HG03095 (cell line): ENCODE measurements at regions not wholly inside any gene's neighbourhood (a gene's known extent, or its start where the extent isn't known, plus 50 kb on each side); places are given as distances from the start of the nearest gene placed in this dataset.
"Not testable (repeated sequence)": the region's sequence is repeated elsewhere in the genome, so short reads cannot be mapped to it uniquely, and the experiment has no call there.

Experiments used
- ATAC-seq: cut with Tn5 transposase; IDR thresholded peaks from one replicate; pipeline ENCODE4 v1.9.1; 2021; ENCODE audit warnings: moderate library complexity; ENCODE audit not compliant: unreplicated experiment

- ATAC-seq: no peak
These were observed 671.2 kb downstream of the EPHA7 start for GRCh38 chr6:92748131-92748530.

- no peak for ATAC-seq
These were observed 681.4 kb downstream of the EPHA7 start for GRCh38 chr6:92737983-92738382.

GRCh38 chr6:92723390-92723931 lies 695.9 kb downstream of the EPHA7 start:
- no peak for ATAC-seq

- no peak for ATAC-seq
These were observed 699.6 kb downstream of the EPHA7 start for GRCh38 chr6:92719773-92720172.

- no peak for ATAC-seq
These were observed 702.7 kb downstream of the EPHA7 start for GRCh38 chr6:92716638-92717037.

- no peak for ATAC-seq
These were observed 703.4 kb downstream of the EPHA7 start for GRCh38 chr6:92715991-92716390.

GRCh38 chr6:92714346-92714745 lies 705.0 kb downstream of the EPHA7 start:
- ATAC-seq: no peak

- ATAC-seq: peak; percentile 89
These were observed 709.3 kb downstream of the EPHA7 start for GRCh38 chr6:92710048-92710447.

GRCh38 chr6:92708945-92709344 lies 710.4 kb downstream of the EPHA7 start:
- no peak for ATAC-seq

- ATAC-seq: no peak
These were observed 711.1 kb downstream of the EPHA7 start for GRCh38 chr6:92708270-92708669.

GRCh38 chr6:92706976-92707375 lies 712.4 kb downstream of the EPHA7 start:
- no peak for ATAC-seq

GRCh38 chr6:92701425-92702096 lies 717.8 kb downstream of the EPHA7 start:
- ATAC-seq: no peak

GRCh38 chr6:92700411-92700810 lies 718.9 kb downstream of the EPHA7 start:
- no peak for ATAC-seq

- ATAC-seq: no peak
These were observed 728.3 kb downstream of the EPHA7 start for GRCh38 chr6:92690997-92691599.

GRCh38 chr6:92688342-92688741 lies 731.0 kb downstream of the EPHA7 start:
- no peak for ATAC-seq

GRCh38 chr6:92687278-92687677 lies 732.1 kb downstream of the EPHA7 start:
- no peak for ATAC-seq

- ATAC-seq: no peak
These were observed 735.0 kb downstream of the EPHA7 start for GRCh38 chr6:92684386-92684785.

- ATAC-seq: no peak
These were observed 735.6 kb downstream of the EPHA7 start for GRCh38 chr6:92683748-92684147.

- ATAC-seq: no peak
These were observed 736.6 kb downstream of the EPHA7 start for GRCh38 chr6:92682516-92683398.

GRCh38 chr6:92681401-92681800 lies 738.0 kb downstream of the EPHA7 start:
- no peak for ATAC-seq

GRCh38 chr6:92671462-92671861 lies 747.9 kb downstream of the EPHA7 start:
- not testable (repeated sequence) for ATAC-seq

- no peak for ATAC-seq
These were observed 751.5 kb downstream of the EPHA7 start for GRCh38 chr6:92667843-92668242.
